ENCODE measurements at regions not wholly inside any gene's neighbourhood (a gene's known extent, or its start where the extent isn't known, plus 50 kb on each side); places are given as distances from the start of the nearest gene placed in this dataset.

- no peak for TF ChIP-seq CTCF (IDR thresholded peaks at IDR 0.05)
- TF ChIP-seq POLR2AphosphoS5 (IDR thresholded peaks at IDR 0.05), result no peak
- WGBS, 5 donors, result 84 to 92% (median 87%) methylated on average over 2 of the region's 2 CpGs
- H3K4me3 ChIP-seq, result no peak overlapping the region
- no peak overlapping the region for H3K27ac ChIP-seq
- no peaks in the 10 kb centered on the region for H3K9me3 ChIP-seq
- H3K4me1 ChIP-seq, result no peaks in the 10 kb centered on the region
- H3K27me3 ChIP-seq, result peaks cover 0 to 5% (median 0%) of the 10 kb centered on the region in 3 donors
- no peak for DNase-seq
- intact Hi-C loops (cut with DNase I; ENCODE audit: low total_unique reads), result no loop called here
- no peaks in the 10 kb centered on the region for H3K36me3 ChIP-seq
These were observed 1410.0 kb upstream of the TMEM132C start for GRCh38 chr12:126856958-126857357.

- DNase-seq, result no peak
- TF ChIP-seq CTCF (IDR thresholded peaks at IDR 0.05) (no peak), EP300 (IDR thresholded peaks at IDR 0.05) (no peak), POLR2A (IDR thresholded peaks at IDR 0.05) (no peak), POLR2AphosphoS5 (IDR thresholded peaks at IDR 0.05) (no peak)
- Histone ChIP-seq H3K27ac (no peak overlapping the region), H3K27me3 (peaks cover 0 to 5% (median 0%) of the 10 kb centered on the region in 3 donors), H3K4me3 (no peak overlapping the region), H3K9me3 (no peaks in the 10 kb centered on the region), H3K4me1 (no peaks in the 10 kb centered on the region), H3K36me3 (no peaks in the 10 kb centered on the region)
- intact Hi-C loops (cut with DNase I; ENCODE audit: low total_unique reads), result no loop called here
- WGBS, 5 donors, result 64 to 74% (median 71%) methylated on average over 3 of the region's 3 CpGs
These were observed 1408.4 kb upstream of the TMEM132C start for GRCh38 chr12:126858560-126858959.

DNA sequence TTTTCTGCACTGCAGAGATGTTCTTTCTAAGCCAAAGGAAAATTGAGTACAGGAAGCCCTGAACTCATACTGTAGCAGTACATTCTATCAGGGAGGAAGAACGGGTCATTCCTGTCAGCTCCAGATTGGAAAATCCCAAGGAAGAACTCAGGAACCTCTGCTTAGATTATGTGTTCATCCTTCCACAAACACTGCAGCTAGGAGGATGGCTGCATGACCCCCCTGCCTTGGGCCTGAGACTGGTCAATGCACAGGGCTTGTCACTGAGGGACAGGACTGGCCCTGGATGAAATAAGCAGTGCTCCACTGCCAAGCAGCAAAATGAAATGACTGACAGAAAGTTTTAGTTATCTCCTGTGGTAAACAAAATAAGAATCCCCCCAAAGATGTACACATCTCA lies 1406.8 kb upstream of the TMEM132C start:
- no peaks in the 10 kb centered on the region for H3K36me3 ChIP-seq
- no peaks in the 10 kb centered on the region for H3K9me3 ChIP-seq
- no peak for TF ChIP-seq EP300 (IDR thresholded peaks at IDR 0.05)
- no peak for TF ChIP-seq POLR2A (IDR thresholded peaks at IDR 0.05)
- TF ChIP-seq CTCF (IDR thresholded peaks at IDR 0.05), result no peak
- no peak for TF ChIP-seq POLR2AphosphoS5 (IDR thresholded peaks at IDR 0.05)
- DNase-seq, result no peak
- no peak overlapping the region for H3K4me3 ChIP-seq
- H3K27me3 ChIP-seq, result peaks cover 0 to 5% (median 0%) of the 10 kb centered on the region in 3 donors
- no peak overlapping the region for H3K27ac ChIP-seq
- no peaks in the 10 kb centered on the region for H3K4me1 ChIP-seq
- intact Hi-C loops (cut with DNase I; ENCODE audit: low total_unique reads), result no loop called here
- WGBS, 5 donors, result 67 to 79% (median 71%) methylated on average over 1 of the region's 1 CpG

GRCh38 chr12:126862500-126862899 lies 1404.5 kb upstream of the TMEM132C start:
- peaks cover 0 to 5% (median 0%) of the 10 kb centered on the region in 3 donors for H3K27me3 ChIP-seq
- 50 to 69% (median 57%) methylated on average over 4 of the region's 4 CpGs for WGBS, 5 donors
- no peaks in the 10 kb centered on the region for H3K36me3 ChIP-seq
- no peaks in the 10 kb centered on the region for H3K9me3 ChIP-seq
- H3K27ac ChIP-seq, result no peak overlapping the region
- H3K4me3 ChIP-seq, result no peak overlapping the region
- DNase-seq, result no peak
- H3K4me1 ChIP-seq, result no peaks in the 10 kb centered on the region
- intact Hi-C loops (cut with DNase I; ENCODE audit: low total_unique reads), result no loop called here
- TF ChIP-seq EP300 (IDR thresholded peaks at IDR 0.05), result no peak
- no peak for TF ChIP-seq POLR2A (IDR thresholded peaks at IDR 0.05)
- TF ChIP-seq CTCF (IDR thresholded peaks at IDR 0.05), result no peak
- no peak for TF ChIP-seq POLR2AphosphoS5 (IDR thresholded peaks at IDR 0.05)

All from stomach (tissue), 8 donors.